IMR-90 (cell line): ENCODE measurements at regions not wholly inside any gene's neighbourhood (a gene's known extent, or its start where the extent isn't known, plus 50 kb on each side); places are given as distances from the start of the nearest gene placed in this dataset.

Source experiments
- BHLHE40 ChIP-seq: fragments of 150-350 bp; IDR thresholded peaks from 2 replicates; pipeline ENCODE4 v1.6.1; 2016; ENCODE audit warnings: mild to moderate bottlenecking, low read depth, low read length
- CEBPB ChIP-seq: IDR thresholded peaks from 2 replicates; pipeline ENCODE4 v1.6.1; 2012; ENCODE audit warnings: low read depth, low read length, improper control_type of control experiment
- CTCF ChIP-seq: conservative IDR thresholded peaks from 2 replicates; pipeline ENCODE4 v1.5.1; 2012; ENCODE audit warnings: mild to moderate bottlenecking, low read depth, low read length, improper control_type of control experiment
- FOS ChIP-seq: fragments of 150-350 bp; IDR thresholded peaks from 2 replicates; pipeline ENCODE4 v1.6.1; 2016; ENCODE audit warnings: low read depth, low read length
- MAFK ChIP-seq: IDR thresholded peaks from 2 replicates; pipeline ENCODE4 v1.6.1; 2012; ENCODE audit warnings: low read depth, low read length, improper control_type of control experiment
- MAZ ChIP-seq: IDR thresholded peaks from 2 replicates; pipeline ENCODE4 v1.6.1; 2012; ENCODE audit warnings: low read depth, mild to moderate bottlenecking, low read length, improper control_type of control experiment, moderate library complexity, borderline replicate concordance
- MXI1 ChIP-seq: IDR thresholded peaks from 2 replicates; pipeline ENCODE4 v1.6.1; 2012; ENCODE audit warnings: low read depth, mild to moderate bottlenecking, low read length, moderate library complexity, borderline replicate concordance
- POLR2A ChIP-seq: IDR thresholded peaks from 2 replicates; pipeline ENCODE4 v1.6.1; 2012; ENCODE audit warnings: mild to moderate bottlenecking, low read depth, low read length
- RAD21 ChIP-seq: IDR thresholded peaks from 2 replicates; pipeline ENCODE4 v1.6.1; 2012; ENCODE audit warnings: low read length, improper control_type of control experiment
- SMC3 ChIP-seq: fragments of 150-350 bp; IDR thresholded peaks from 2 replicates; pipeline ENCODE4 v1.6.1; 2016; ENCODE audit warnings: low read depth, mild to moderate bottlenecking, antibody characterized with exemption, low read length, moderate library complexity
- USF2 ChIP-seq: fragments of 150-350 bp; IDR thresholded peaks from 2 replicates; pipeline ENCODE4 v1.6.1; 2017; ENCODE audit warnings: mild to moderate bottlenecking, antibody characterized with exemption, low read length, low read depth
- TF ChIP-seq, protein P1 (sequence below): fragments of 150-350 bp; IDR thresholded peaks from 2 replicates; pipeline ENCODE4 v1.6.1; 2016; ENCODE audit warnings: low read depth, mild to moderate bottlenecking, low read length, moderate library complexity, borderline replicate concordance

GRCh38 chr11:134973801-134974200 lies 561.8 kb upstream of the B3GAT1 start:
- TF ChIP-seq SMC3: no peak
- no peak for TF ChIP-seq CTCF
- TF ChIP-seq POLR2A: no peak
- no peak for TF ChIP-seq USF2
- no peak for TF ChIP-seq MAFK
- TF ChIP-seq, protein P1, sequence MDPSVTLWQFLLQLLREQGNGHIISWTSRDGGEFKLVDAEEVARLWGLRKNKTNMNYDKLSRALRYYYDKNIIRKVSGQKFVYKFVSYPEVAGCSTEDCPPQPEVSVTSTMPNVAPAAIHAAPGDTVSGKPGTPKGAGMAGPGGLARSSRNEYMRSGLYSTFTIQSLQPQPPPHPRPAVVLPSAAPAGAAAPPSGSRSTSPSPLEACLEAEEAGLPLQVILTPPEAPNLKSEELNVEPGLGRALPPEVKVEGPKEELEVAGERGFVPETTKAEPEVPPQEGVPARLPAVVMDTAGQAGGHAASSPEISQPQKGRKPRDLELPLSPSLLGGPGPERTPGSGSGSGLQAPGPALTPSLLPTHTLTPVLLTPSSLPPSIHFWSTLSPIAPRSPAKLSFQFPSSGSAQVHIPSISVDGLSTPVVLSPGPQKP: no peak
- TF ChIP-seq RAD21: no peak
- no peak for TF ChIP-seq FOS
- TF ChIP-seq MAZ: no peak
- no peak for TF ChIP-seq CEBPB
- TF ChIP-seq BHLHE40: no peak
- TF ChIP-seq MXI1: no peak
